C4-2B (cell line): ENCODE measurements at regions not wholly inside any gene's neighbourhood (a gene's known extent, or its start where the extent isn't known, plus 50 kb on each side); places are given as distances from the start of the nearest gene placed in this dataset.

Experiments
- H3K27ac ChIP-seq: fragments of 450-650 bp; 2 replicates; pipeline ENCODE4 v1.5.1; 2017
- CTCF ChIP-seq: fragments of 450-650 bp; conservative IDR thresholded peaks from 2 replicates; pipeline ENCODE4 v1.5.1; 2017; ENCODE audit warnings: mild to moderate bottlenecking
- ZFX ChIP-seq: fragments of 450-650 bp; IDR thresholded peaks from 2 replicates; pipeline ENCODE4 v1.6.1; 2017

DNA sequence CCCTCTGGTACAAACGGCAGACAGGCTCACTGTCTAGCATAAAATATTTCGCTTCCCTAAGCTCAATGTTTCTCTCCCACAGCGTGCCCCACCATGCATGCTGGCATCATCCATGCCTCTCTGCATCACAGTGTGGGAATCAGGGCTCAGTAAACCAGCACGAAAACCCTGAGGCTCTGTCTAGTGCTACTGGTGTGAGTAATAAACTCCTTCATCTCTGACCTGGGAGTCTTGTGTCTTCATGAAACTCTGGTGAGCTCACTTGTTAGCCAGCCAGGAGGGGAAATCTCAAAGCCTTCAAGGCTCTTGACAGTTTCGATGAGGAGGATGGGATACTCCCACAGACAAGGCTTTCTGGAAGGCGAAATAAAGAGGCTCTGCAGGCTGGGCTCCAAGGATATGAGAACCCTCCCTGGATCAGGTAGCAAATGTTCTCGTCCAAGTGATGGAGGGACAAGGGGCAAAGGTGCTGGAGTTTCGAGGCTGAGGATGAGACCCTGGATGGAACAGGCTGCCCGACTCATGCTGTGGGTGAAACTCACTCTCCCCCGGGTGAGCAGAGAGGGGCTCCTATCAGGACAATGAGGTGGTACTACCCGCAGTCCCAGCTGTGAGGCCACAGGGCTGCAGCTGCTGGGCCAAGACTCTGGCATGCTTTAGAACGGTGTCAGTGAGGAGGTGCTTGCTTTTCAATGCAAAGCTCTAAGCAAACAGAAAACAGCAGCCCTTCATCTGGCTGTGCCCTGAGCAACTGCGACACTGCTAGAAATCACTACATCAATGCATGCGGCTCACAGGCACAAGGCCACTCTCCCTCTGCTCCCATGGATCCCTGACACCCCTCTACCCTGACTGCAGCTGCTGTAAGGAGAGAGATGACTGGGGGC is 69.3 kb downstream of the SHANK2 start:
- TF ChIP-seq CTCF (no peak), ZFX (no peak)

DNA sequence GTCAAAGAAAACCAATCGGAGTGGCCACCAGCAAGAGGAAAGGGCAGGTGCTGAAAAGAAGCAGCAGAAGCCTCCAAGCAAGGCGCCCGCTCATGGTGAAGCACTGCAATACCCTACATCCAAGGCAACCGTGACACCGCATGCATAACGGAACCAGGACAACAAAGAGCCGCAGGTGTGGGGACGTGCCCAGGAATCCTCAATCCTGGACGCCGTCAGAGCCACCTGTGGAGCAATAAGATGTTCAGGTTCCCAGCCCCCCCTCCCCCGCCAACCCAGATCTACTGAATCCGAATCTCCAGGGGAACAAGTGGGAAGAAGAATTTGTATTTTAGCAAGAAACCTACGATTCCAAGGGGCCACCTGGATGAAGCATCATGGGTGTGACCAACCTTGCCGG is 70.8 kb downstream of the SHANK2 start:
- no peak overlapping the region for H3K27ac ChIP-seq
- no peak for TF ChIP-seq ZFX
- no peak for TF ChIP-seq CTCF

More for the DNA sequence above, 69.3 kb downstream of the SHANK2 start:
- no peak overlapping the region for H3K27ac ChIP-seq

DNA sequence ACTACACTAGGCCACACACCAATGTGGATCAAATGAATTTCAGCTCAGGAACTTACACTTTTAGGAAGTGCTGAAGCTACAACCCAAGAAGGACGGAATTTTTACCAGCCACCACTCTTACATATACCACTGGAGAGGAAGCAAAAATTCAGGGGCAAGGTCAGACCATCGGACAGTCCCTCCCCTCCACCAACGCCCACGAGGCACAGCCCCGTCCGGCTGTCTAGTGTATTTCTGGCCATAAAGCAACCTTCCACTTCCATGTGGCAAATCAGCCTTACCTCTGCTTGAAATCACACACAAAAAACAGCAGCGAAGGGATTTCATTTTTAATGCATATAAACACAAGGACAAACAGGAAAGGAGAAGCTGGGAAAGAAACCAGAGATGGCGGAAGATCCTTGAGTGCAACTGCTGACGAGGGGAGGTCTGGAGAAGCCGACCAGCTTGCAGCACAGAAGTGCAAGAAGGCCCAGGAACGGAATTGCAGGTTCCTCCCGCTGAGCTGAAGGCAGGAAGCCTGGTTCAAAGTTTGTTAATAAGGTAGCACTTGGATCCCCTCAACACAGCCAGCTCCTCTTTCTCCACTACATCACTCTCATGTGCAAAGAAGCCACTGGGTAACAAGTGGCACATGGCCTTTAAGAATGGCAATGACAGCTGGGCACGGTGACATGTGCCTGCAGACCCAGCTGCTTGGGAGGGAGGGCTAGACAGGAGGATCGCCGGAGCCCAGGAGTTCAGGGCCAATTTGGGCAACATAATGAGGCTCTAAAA is 71.5 kb downstream of the SHANK2 start:
- TF ChIP-seq ZFX: no peak
- no peak for TF ChIP-seq CTCF

DNA sequence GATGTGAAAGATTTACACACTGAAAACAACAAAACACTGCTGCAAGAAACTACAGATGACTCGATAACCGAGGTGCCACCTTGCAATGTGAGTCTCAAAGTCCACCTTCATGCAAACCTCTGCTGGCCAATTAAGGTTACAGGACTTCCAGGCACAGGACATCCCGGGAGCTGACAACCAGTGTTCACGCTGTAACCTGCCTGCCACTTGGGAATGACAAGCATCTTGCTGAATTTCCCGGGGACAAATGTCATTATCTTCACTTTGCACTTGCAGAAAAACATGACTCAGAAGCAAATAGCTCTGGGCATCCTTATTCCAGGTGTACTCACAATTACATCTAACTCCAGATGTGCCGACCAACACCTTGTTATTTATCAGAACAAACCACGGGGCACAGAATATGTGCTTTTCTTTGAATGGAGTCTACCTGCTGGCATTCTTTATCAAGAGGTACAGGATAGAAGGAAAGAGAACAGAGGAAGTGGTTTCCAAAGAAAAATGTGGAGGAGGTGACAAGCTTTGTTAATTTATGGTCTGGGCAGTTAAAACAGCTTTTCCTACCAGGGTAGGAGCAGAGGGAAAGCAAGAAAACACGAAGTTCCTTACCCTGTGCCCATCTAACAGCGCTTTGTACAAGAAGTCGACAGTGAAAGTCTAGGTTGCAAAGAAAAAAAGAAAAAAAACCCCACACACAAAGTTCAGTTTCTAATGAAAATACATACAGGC is 72.3 kb downstream of the SHANK2 start:
- TF ChIP-seq CTCF (no peak), ZFX (no peak)
- H3K27ac ChIP-seq: no peak overlapping the region

More for the DNA sequence above, 71.5 kb downstream of the SHANK2 start:
- H3K27ac ChIP-seq: no peak overlapping the region

GRCh38 chr11:71178076-71178475 is 74.3 kb downstream of the SHANK2 start:
- no peak overlapping the region for H3K27ac ChIP-seq
- no peak for TF ChIP-seq CTCF
- TF ChIP-seq ZFX: no peak

GRCh38 chr11:71176812-71177211 is 75.6 kb downstream of the SHANK2 start:
- H3K27ac ChIP-seq: no peak overlapping the region
- TF ChIP-seq CTCF (no peak), ZFX (no peak)
